AG09309 (cell line): ENCODE measurements at regions not wholly inside any gene's neighbourhood (a gene's known extent, or its start where the extent isn't known, plus 50 kb on each side); places are given as distances from the start of the nearest gene placed in this dataset.

Experiments used
- DNase-seq: peaks from one replicate; pipeline ENCODE4 v3.0.0-alpha.2; 2010; ENCODE audit warnings: low read depth
- H3K4me3 ChIP-seq: 2 replicates; pipeline ENCODE4 v1.5.1; 2011; ENCODE audit warnings: mild to moderate bottlenecking, low read depth, low read length, moderate library complexity; ENCODE audit not compliant: control insufficient read depth
- CTCF ChIP-seq: IDR thresholded peaks from 2 replicates; pipeline ENCODE4 v1.5.1; 2011; ENCODE audit warnings: mild to moderate bottlenecking, low read depth, low read length, inconsistent platforms; ENCODE audit not compliant: insufficient read depth, control insufficient read depth; ENCODE audit errors: missing control alignments

- no peak overlapping the region for H3K4me3 ChIP-seq
Observed at GRCh38 chr1:229109320-229109761, 161.6 kb upstream of the RAB4A start.

GRCh38 chr1:229110986-229111385 lies 159.9 kb upstream of the RAB4A start:
- DNase-seq, result no peak
- TF ChIP-seq CTCF, result no peak
- H3K4me3 ChIP-seq, result no peak overlapping the region

More at GRCh38 chr1:229109320-229109761, 161.6 kb upstream of the RAB4A start:
- DNase-seq, result no peak
- TF ChIP-seq CTCF, result no peak

- no peak for TF ChIP-seq CTCF
- H3K4me3 ChIP-seq, result no peak overlapping the region
- no peak for DNase-seq
Observed at GRCh38 chr1:229111703-229112319, 159.1 kb upstream of the RAB4A start.

- DNase-seq, result no peak
- TF ChIP-seq CTCF, result no peak
- no peak overlapping the region for H3K4me3 ChIP-seq
Observed at GRCh38 chr1:229112832-229113548, 157.9 kb upstream of the RAB4A start.

GRCh38 chr1:229114315-229114714 lies 156.6 kb upstream of the RAB4A start:
- no peak for TF ChIP-seq CTCF
- no peak overlapping the region for H3K4me3 ChIP-seq
- no peak for DNase-seq

GRCh38 chr1:229114850-229115365 lies 156.0 kb upstream of the RAB4A start:
- TF ChIP-seq CTCF, result no peak
- no peak for DNase-seq
- H3K4me3 ChIP-seq, result no peak overlapping the region
